A549 (cell line): ENCODE measurements at regions not wholly inside any gene's neighbourhood (a gene's known extent, or its start where the extent isn't known, plus 50 kb on each side); places are given as distances from the start of the nearest gene placed in this dataset.

Experiments
- ATAC-seq, 2 experiments: fragments of 200-7000 bp in 1 of 2; fragments of >200 bp in 1 of 2; cut with Nextera tagmentation in 1 of 2; cut with Tn5 transposase in 1 of 2; 3 replicates each; pipeline versions ENCODE4 v1.8.0 to v1.9.1; 2018 to 2020; ENCODE audit warnings: mild to moderate bottlenecking in 1 of 2, moderate library complexity in 1 of 2
- CTCF ChIA-PET: fragments of 300-600 bp; sonication (Branson Sonifier 250); formaldehyde crosslinking; extraction: SDS; loops from one replicate; lab custom pipeline; 2021; ENCODE audit warnings: antibody characterized with exemption, inconsistent platforms; lab: Yijun Ruan, JAX
- POLR2A ChIA-PET: fragments of 350-600 bp; formaldehyde crosslinking; extraction: SDS; loops from one replicate; lab custom pipeline; 2021; ENCODE audit warnings: antibody characterized with exemption, inconsistent platforms; lab: Yijun Ruan, JAX
- DNase-seq, 2 experiments: peaks; one replicate each; pipeline versions ENCODE4 v3.0.0 to v3.0.0-alpha.2; 2011 to 2016; ENCODE audit warnings: low read depth in 1 of 2, low spot score in 1 of 2
- FAIRE-seq: peaks from 2 replicates; lab custom pipeline; 2011; peaks lifted over from hg19 to GRCh38; lab: Jason Lieb, UNC
- H3K27ac ChIP-seq, 2 experiments: fragments of >200 bp; sonication (Bioruptor Twin); formaldehyde crosslinking; 3 replicates each; pipeline ENCODE4 v1.5.1; 2016 to 2017
- H3K4me1 ChIP-seq: fragments of >200 bp; sonication (Bioruptor Twin); formaldehyde crosslinking; 3 replicates; pipeline ENCODE4 v1.6.1; 2016
- H3K4me2 ChIP-seq: fragments of >200 bp; sonication (Bioruptor Twin); formaldehyde crosslinking; 3 replicates; pipeline ENCODE4 v1.6.1; 2016
- H3K4me3 ChIP-seq: fragments of >200 bp; sonication (Bioruptor Twin); formaldehyde crosslinking; 3 replicates; pipeline ENCODE4 v1.5.1; 2016
- H3K9me3 ChIP-seq: fragments of >200 bp; sonication (Bioruptor Twin); formaldehyde crosslinking; 3 replicates; pipeline ENCODE4 v1.6.1; 2016
- BHLHE40 ChIP-seq: IDR thresholded peaks from 2 replicates; pipeline ENCODE4 v1.6.1; 2012; ENCODE audit warnings: low read depth, low read length, inconsistent platforms
- CHD2 ChIP-seq: fragments of 150-350 bp; IDR thresholded peaks from 2 replicates; pipeline ENCODE4 v1.6.1; 2014; ENCODE audit warnings: low read length; ENCODE audit not compliant: partially characterized antibody
- EHF ChIP-seq: fragments of 250-450 bp; sonication (Bioruptor Pico); IDR thresholded peaks from 2 replicates; pipeline ENCODE4 v1.5.0; 2020; ENCODE audit warnings: mild to moderate bottlenecking
- EP300 ChIP-seq, 2 experiments: fragments of >200 bp; sonication (Bioruptor Twin); formaldehyde crosslinking; IDR thresholded peaks; 2 replicates in 1 of 2; 3 replicates in 1 of 2; pipeline ENCODE4 v1.6.1; 2016 to 2017
- FOXS1 ChIP-seq: fragments of 250-450 bp; sonication (Bioruptor Pico); IDR thresholded peaks from 2 replicates; pipeline ENCODE4 v1.5.0; 2020; ENCODE audit warnings: mild to moderate bottlenecking, moderate library complexity
- GATA3 ChIP-seq: IDR thresholded peaks from 2 replicates; pipeline ENCODE4 v1.6.1; 2012; ENCODE audit warnings: borderline replicate concordance
- HDAC2 ChIP-seq: fragments of 200-600 bp; sonication (generic); IDR thresholded peaks from 2 replicates; pipeline ENCODE4 v1.6.1; 2016
- HOXB5 ChIP-seq: fragments of 250-450 bp; sonication (Bioruptor Pico); IDR thresholded peaks from 2 replicates; pipeline ENCODE4 v1.5.0; 2020; ENCODE audit warnings: mild to moderate bottlenecking, moderate library complexity
- JUN ChIP-seq, 2 experiments: fragments of >200 bp; sonication (Bioruptor Twin); formaldehyde crosslinking; IDR thresholded peaks; 2 replicates in 1 of 2; 3 replicates in 1 of 2; pipeline ENCODE4 v1.6.1; 2016 to 2017
- MAFK ChIP-seq: fragments of 450-650 bp; IDR thresholded peaks from 2 replicates; pipeline ENCODE4 v1.6.1; 2014; ENCODE audit not compliant: partially characterized antibody
- MAZ ChIP-seq: fragments of 150-350 bp; IDR thresholded peaks from 2 replicates; pipeline ENCODE4 v1.6.1; 2014; ENCODE audit warnings: antibody characterized with exemption, low read depth, low read length, borderline replicate concordance
- NFE2L2 ChIP-seq: fragments of 150-350 bp; conservative IDR thresholded peaks from 2 replicates; pipeline ENCODE4 v1.6.1; 2014; ENCODE audit warnings: low read length
- PHF8 ChIP-seq: fragments of 200-600 bp; sonication (generic); IDR thresholded peaks from 2 replicates; pipeline ENCODE4 v1.6.1; 2016; ENCODE audit warnings: low read depth, mild to moderate bottlenecking, antibody characterized with exemption, moderate library complexity, borderline replicate concordance
- POLR2A ChIP-seq: IDR thresholded peaks from 2 replicates; pipeline ENCODE4 v1.6.1; 2012; ENCODE audit warnings: mild to moderate bottlenecking, low read length
- POLR2AphosphoS2 ChIP-seq: conservative IDR thresholded peaks from 2 replicates; pipeline ENCODE4 v1.6.1; 2012; ENCODE audit warnings: low read length, improper control_type of control experiment, inconsistent platforms
- RNF2 ChIP-seq: fragments of 200-600 bp; sonication (generic); IDR thresholded peaks from 2 replicates; pipeline ENCODE4 v1.6.1; 2016; ENCODE audit warnings: low read depth, mild to moderate bottlenecking, antibody characterized with exemption, moderate library complexity, borderline replicate concordance
- TP53 ChIP-seq: fragments of 250-450 bp; sonication (Bioruptor Pico); IDR thresholded peaks from 2 replicates; pipeline ENCODE4 v1.5.0; 2021; ENCODE audit warnings: mild to moderate bottlenecking, moderate library complexity
- ZC3H11A ChIP-seq: fragments of 450-650 bp; IDR thresholded peaks from 2 replicates; pipeline ENCODE4 v1.6.1; 2014; ENCODE audit warnings: antibody characterized with exemption, mild to moderate bottlenecking
- ZNF302 ChIP-seq: fragments of 250-450 bp; sonication (Bioruptor Pico); IDR thresholded peaks from 2 replicates; pipeline ENCODE4 v1.9.0; 2021; ENCODE audit warnings: inconsistent platforms, mild to moderate bottlenecking, moderate library complexity
- WGBS: methylation state at CpG from one replicate; pipeline ENCODE4 v1.1.6; 2017; ENCODE audit errors: missing lambda C conversion rate; 5-methylcytosine and 5-hydroxymethylcytosine counted together
- TF ChIP-seq, protein P1 (sequence below): fragments of 200-600 bp; sonication (generic); IDR thresholded peaks from 2 replicates; pipeline ENCODE4 v1.6.1; 2016; ENCODE audit warnings: antibody characterized with exemption, mild to moderate bottlenecking, moderate library complexity
- TF ChIP-seq, protein P2 (sequence below): fragments of 150-350 bp; IDR thresholded peaks from 2 replicates; pipeline ENCODE4 v1.6.1; 2014; ENCODE audit warnings: low read depth, mild to moderate bottlenecking, low read length
- TF ChIP-seq, protein P3 (sequence below): IDR thresholded peaks from 2 replicates; pipeline ENCODE4 v1.6.1; 2012; ENCODE audit warnings: low read depth, borderline replicate concordance

DNA sequence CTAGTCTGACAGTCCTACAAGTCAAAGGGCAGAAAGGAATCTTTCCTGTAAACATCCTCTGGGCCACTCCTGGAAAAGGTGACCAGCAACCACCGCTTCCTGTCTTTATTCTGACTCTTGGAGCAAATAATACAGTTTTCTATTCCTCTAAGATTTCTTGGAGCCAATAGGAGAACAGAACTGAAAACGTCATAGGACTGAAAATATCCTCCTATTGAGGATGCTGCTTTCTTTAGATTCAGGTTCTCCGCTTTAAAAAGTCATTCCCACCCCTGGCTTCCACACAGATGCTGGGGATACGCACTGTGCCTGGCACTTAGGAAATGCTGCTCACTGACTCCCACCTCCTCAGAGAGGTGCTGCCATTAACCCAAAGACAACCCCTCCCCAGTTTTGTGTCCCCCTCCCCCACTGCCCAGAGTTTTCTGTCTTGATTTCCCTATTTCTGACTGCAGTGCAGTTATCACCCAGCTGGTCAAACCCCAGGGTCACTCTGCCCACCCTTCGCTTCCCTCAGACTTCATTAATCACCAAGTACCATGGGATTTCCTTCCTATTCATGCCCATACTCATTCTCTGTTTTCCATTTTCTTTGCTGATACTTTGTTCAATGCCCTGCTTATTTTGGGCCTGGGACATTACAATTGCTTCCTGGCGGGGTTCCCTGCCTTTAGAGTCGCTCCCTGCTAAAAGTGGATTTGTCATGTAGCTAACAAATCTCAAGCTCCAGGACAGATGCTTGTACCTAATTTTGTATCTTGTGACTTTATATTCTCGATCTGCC, 82.1 kb upstream of the ARHGAP29 start (continued):
- TF ChIP-seq EHF (CRISPR knock-in tag) (no peak), POLR2AphosphoS2 (no peak)
- TF ChIP-seq, all 56 proteins: peak for 0

DNA sequence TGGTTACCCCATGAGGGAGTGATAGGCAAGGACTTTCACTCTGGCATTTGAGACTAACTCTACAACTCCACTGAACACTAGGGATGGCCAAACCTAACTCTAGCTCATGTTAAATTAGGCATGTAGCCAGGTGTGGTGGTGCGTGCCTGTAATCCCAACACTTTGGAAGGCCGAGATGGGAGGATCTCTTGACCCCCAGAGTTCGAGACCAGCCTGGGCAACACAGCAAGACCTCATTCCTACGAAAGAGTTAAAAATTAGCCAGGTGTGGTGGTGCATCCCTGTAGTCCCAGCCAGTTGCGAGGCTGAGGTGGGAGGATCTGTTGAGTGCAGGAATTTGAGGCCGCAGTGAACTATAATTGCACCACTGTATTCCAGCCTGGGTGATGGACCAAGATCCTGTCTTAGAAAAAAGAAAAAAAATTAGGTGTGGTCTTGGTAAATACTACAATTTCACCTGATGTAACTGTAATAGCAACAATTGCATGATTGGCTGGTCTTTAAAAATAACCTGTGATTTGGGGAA, 81.2 kb upstream of the ARHGAP29 start:
- peak overlapping the region; percentile 81 to 90 for H3K27ac ChIP-seq
- H3K4me3 ChIP-seq = no peak overlapping the region
- no peak for ATAC-seq
- ChIA-PET POLR2A (no interaction called here), CTCF (interaction anchor here (0.8 to 1.5 kb wide), 2 partner anchors 17 to 292 kb away, joined by 3 to 5 read pairs; no protein-coding TSS in a partner anchor)
- DNase-seq = no peak
- no peak for TF ChIP-seq PHF8
- TF ChIP-seq FOXS1 (CRISPR knock-in tag) = no peak
- no peak for TF ChIP-seq HOXB5
- TF ChIP-seq, protein P1, sequence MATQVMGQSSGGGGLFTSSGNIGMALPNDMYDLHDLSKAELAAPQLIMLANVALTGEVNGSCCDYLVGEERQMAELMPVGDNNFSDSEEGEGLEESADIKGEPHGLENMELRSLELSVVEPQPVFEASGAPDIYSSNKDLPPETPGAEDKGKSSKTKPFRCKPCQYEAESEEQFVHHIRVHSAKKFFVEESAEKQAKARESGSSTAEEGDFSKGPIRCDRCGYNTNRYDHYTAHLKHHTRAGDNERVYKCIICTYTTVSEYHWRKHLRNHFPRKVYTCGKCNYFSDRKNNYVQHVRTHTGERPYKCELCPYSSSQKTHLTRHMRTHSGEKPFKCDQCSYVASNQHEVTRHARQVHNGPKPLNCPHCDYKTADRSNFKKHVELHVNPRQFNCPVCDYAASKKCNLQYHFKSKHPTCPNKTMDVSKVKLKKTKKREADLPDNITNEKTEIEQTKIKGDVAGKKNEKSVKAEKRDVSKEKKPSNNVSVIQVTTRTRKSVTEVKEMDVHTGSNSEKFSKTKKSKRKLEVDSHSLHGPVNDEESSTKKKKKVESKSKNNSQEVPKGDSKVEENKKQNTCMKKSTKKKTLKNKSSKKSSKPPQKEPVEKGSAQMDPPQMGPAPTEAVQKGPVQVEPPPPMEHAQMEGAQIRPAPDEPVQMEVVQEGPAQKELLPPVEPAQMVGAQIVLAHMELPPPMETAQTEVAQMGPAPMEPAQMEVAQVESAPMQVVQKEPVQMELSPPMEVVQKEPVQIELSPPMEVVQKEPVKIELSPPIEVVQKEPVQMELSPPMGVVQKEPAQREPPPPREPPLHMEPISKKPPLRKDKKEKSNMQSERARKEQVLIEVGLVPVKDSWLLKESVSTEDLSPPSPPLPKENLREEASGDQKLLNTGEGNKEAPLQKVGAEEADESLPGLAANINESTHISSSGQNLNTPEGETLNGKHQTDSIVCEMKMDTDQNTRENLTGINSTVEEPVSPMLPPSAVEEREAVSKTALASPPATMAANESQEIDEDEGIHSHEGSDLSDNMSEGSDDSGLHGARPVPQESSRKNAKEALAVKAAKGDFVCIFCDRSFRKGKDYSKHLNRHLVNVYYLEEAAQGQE = no peak
- no peak for TF ChIP-seq MAFK
- TF ChIP-seq RNF2 = no peak
- no peak for TF ChIP-seq EHF (CRISPR knock-in tag)
- TF ChIP-seq HDAC2 = no peak
- TF ChIP-seq, protein P2, sequence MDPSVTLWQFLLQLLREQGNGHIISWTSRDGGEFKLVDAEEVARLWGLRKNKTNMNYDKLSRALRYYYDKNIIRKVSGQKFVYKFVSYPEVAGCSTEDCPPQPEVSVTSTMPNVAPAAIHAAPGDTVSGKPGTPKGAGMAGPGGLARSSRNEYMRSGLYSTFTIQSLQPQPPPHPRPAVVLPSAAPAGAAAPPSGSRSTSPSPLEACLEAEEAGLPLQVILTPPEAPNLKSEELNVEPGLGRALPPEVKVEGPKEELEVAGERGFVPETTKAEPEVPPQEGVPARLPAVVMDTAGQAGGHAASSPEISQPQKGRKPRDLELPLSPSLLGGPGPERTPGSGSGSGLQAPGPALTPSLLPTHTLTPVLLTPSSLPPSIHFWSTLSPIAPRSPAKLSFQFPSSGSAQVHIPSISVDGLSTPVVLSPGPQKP = no peak
- TF ChIP-seq, protein P3, sequence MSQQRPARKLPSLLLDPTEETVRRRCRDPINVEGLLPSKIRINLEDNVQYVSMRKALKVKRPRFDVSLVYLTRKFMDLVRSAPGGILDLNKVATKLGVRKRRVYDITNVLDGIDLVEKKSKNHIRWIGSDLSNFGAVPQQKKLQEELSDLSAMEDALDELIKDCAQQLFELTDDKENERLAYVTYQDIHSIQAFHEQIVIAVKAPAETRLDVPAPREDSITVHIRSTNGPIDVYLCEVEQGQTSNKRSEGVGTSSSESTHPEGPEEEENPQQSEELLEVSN = no peak
- TF ChIP-seq POLR2A = no peak
- no peak for TF ChIP-seq EP300 (IDR thresholded peaks at IDR 0.05)
- no peak for TF ChIP-seq CHD2
- no peak for TF ChIP-seq ZC3H11A
- TF ChIP-seq JUN (IDR thresholded peaks at IDR 0.05) = no peak
- no peak for TF ChIP-seq BHLHE40
- TF ChIP-seq MAZ = no peak
- TF ChIP-seq, all 56 proteins: peak for 0
- no peaks in the 10 kb centered on the region for H3K9me3 ChIP-seq
- H3K4me2 ChIP-seq = peak overlapping the region; percentile 59
- FAIRE-seq = no peak
- H3K4me1 ChIP-seq = peaks cover 89% of the 10 kb centered on the region
- 80% methylated on average over 6 of the region's 6 CpGs for WGBS

DNA sequence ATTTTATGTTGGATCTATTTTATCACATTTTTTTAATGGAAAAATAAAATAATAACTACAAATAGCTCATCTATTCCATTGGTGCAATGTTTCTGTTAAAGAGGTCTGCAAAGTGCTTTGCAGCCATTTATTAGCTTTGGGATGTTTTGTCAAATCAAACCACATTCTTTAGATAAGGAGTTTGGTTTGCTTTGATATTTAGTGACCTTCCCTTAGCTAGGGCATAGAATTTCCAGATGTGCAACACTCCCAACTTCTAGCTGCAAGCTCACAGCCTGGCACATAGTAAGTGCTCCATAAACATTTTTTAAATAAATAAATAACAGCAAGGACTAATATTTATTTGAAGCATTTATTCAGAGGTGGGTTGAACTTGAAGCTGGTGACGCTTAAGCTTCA, 80.4 kb upstream of the ARHGAP29 start:
- WGBS = 79% methylated on average over 1 of the region's 1 CpG
- Histone ChIP-seq H3K4me1 (peaks cover 81% of the 10 kb centered on the region), H3K27ac (peak overlapping the region; percentile 81 to 90), H3K4me2 (peak overlapping the region; percentile 59), H3K4me3 (no peak overlapping the region), H3K9me3 (no peaks in the 10 kb centered on the region)
- no peak for TF ChIP-seq ZNF302 (CRISPR knock-in tag)
- no peak for TF ChIP-seq NFE2L2
- 0 out of 2 replicates have a peak, but pooled peaks have one; percentile 16 for TF ChIP-seq GATA3
- TF ChIP-seq TP53 (CRISPR knock-in tag) = no peak
- FAIRE-seq (no peak), DNase-seq (no peak), ATAC-seq (no peak)
- ChIA-PET CTCF (interaction anchor here (0.6 to 1.5 kb wide), 5 partner anchors 14 to 291 kb away, joined by 3 to 5 read pairs (median 3); no protein-coding TSS in a partner anchor), POLR2A (no interaction called here)
